ENCODE measurements at regions not wholly inside any gene's neighbourhood (a gene's known extent, or its start where the extent isn't known, plus 50 kb on each side); places are given as distances from the start of the nearest gene placed in this dataset.
"Not testable (repeated sequence)": the region's sequence is repeated elsewhere in the genome, so short reads cannot be mapped to it uniquely, and the experiment has no call there.

GRCh38 chr7:79953130-79953529 is 181.5 kb upstream of the GNAI1 start:
- DNase-seq (ENCODE audit: low read depth in 2 of 2): no peak

DNA sequence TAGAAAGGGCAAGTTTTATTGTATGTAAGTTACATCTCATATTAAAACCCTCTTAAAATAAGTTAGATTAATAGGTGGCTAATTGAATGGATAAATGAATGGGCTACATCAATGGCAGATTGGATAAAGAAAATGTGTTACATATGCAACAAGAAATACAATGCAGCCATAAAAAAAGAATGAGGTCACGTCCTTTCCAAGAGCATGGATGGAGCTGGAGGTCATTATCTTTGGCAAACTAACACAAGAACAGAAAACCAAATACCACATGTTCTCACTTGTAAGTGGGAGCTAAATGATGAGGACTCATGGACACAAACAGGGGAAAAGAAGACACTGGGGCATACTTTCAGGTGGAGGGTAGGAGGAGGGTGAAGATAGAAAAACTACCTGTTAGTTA is 182.2 kb upstream of the GNAI1 start:
- no peak for DNase-seq (ENCODE audit: low read depth in 2 of 2)

DNA sequence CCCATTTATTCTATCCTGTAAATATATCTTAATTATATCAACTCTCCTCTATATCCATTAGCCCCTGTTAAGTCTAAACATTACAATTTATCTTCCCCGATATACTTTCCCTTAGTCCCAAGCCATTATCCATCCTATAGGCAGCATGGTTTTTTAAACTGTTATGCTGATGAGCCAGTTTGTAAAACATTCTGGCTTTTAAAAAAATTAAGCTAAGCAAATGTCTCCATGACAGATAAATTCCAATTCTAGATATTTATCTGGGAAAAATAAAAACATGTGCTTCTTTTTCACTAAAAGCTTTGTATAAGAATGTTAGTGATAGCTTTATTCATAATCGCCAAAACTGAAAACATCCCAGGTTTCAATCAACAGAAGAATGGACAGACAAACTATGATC is 183.2 kb upstream of the GNAI1 start:
- DNase-seq (ENCODE audit: low read depth in 2 of 2): no peak

DNA sequence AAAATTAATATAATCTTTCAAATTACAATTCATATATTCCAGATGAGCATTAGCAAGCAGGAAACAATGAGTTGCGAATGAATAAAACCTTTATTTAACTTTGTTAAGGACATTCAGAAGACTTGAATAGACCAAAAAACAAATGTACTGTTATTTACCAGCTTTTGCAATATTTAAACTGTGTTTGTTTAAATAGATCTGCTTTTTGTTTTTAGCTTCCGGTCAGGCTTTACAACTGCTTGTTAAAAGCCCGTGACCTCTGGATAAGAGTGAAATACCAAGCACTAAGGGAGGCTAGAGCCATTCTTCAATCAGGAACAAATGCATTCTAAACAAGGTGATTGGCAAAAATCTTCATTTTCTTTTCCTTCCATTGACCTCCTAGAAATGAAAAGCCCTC is 184.9 kb upstream of the GNAI1 start:
- no peak for DNase-seq (ENCODE audit: low read depth in 2 of 2)

DNA sequence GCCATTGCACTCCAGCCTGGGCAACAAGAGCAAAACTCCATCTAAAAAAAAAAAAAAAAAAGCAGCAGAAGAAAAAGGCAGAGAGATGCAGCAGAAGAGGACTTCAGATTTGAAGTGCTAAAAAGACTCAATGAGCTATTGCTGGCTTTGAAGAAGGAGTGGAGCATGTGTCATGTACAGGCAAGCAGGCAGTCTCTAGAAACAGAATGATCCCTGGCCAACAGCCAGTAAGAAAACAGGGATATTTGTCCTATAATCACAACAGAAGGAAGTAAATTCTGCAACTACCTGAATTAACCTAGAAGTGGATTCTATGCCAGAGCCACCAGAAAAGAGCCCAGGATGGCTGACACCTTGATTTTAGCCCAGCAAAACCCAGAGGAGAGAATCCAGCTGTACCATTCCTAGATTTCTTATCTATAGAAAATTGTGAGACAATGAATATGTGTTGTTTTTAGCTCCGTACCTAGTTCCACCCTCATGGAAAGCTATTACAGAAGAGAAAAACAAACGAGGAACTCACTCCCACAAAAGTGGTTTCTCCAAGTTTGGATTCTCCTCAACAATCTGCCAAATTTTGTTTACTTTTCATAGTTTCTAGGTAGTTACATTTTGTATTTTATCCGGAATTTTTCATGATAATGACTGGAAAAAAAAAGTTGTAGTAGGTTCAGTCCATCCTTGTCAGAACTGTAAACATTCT is 198.2 kb upstream of the GNAI1 start:
- no peak for DNase-seq (ENCODE audit: low read depth in 2 of 2)

GRCh38 chr7:79934727-79935126 is 199.9 kb upstream of the GNAI1 start:
- no peak for DNase-seq (ENCODE audit: low read depth in 2 of 2)

GRCh38 chr7:79933144-79933543 is 201.5 kb upstream of the GNAI1 start:
- DNase-seq (ENCODE audit: low read depth in 2 of 2): no peak

DNA sequence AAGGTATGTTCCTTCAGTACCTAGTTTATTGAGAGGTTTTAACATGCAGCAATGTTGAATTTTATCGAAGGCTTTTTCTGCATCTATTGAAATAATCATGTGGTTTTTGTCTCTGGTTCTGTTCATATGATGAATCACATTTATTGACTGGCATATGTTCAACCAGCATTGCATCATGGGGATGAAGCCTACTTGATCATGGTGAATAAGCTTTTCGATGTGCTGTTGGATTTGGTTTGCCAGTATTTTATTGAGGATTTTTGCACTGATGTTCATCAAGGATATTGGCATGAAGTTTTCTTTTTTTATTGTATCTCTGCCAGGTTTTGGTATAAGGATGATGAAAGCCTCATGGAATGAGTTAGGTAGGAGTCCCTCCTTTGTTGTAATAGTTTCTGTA is 204.0 kb upstream of the GNAI1 start:
- no peak for DNase-seq (ENCODE audit: low read depth in 2 of 2)

- no peak for DNase-seq (ENCODE audit: low read depth in 2 of 2)
Measured at GRCh38 chr7:79927116-79927515, 207.5 kb upstream of the GNAI1 start.

- no peak for DNase-seq (ENCODE audit: low read depth in 2 of 2)
Measured at GRCh38 chr7:79923953-79924352, 210.7 kb upstream of the GNAI1 start.

DNA sequence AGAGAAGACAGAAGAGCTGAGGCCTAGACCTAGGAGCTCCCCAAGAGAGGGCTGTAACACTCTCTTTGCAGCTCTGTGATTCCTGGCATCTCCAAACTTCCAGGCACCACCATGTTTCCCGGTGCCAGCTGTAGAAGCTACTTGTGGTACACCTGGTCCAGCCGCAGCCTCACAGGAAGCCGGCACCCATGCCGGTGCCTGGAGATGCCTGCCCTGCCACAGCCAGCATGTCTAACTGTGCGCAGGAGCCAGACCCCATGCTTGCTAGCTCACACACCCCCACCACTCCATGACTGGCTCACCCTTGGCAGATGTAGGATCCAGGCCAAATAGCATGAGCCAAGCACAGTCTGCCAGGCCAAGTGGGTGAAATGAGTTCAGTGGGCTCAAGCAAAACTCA is 211.7 kb upstream of the GNAI1 start:
- DNase-seq (ENCODE audit: low read depth in 2 of 2): no peak

DNA sequence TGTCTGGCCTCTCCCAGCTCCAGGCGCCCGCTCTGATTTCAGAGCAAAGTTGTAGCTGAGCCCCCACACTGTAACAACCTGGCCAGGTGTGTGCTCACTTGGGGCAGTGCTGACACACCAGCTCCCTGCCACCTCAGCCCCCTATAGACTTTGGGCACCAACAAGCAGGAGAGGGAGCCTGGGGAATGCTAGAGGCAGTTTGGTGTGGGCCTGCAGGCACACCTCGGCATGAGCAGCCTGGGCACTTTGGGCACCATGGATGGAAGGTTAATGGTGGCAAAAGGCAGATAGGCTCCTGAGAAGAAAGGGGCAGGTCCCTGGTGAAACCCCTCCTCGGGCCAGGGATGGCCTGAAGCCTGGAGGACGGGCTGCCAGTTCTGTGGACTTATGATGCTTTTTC is 212.7 kb upstream of the GNAI1 start:
- no peak for DNase-seq (ENCODE audit: low read depth in 2 of 2)

DNA sequence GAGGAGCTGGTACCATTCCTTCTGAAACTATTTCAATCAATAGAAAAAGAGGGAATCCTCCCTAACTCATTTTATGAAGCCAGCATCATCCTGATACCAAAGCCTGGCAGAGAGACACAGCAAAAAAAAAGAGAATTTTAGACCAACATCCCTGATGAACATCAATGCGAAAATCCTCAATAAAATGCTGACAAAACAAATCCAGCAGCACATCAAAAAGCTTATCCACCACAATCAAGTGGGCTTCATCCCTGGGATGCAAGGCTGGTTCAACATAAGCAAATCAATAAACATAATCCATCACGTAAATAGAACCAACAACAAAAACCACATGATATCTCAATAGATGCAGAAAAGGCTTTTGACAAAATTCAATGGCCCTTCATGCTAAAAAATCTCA is 216.0 kb upstream of the GNAI1 start:
- DNase-seq (ENCODE audit: low read depth in 2 of 2): not testable (repeated sequence)

DNA sequence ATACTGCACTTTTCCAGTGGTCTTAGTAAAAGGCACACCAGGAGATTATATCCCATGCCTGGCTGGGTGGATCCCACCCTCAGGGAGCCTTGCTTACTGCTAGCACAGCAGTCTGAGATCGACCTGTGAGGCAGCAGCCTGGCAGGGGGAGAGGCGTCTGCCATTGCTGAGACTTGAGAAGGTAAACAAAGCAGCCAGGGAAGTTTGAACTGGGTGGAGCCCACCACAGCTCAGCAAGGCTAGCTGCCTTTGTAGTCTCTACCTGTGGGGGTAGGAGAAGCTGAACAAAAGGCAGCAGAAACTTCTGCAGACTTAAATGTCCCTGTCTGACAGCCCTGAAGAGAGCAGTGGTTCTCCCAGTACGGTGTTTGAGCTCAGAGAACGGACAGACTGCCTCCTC is 219.3 kb upstream of the GNAI1 start:
- not testable (repeated sequence) for DNase-seq (ENCODE audit: low read depth in 2 of 2)

GRCh38 chr7:79912213-79912633 is 222.4 kb upstream of the GNAI1 start:
- DNase-seq (ENCODE audit: low read depth in 2 of 2): no peak

- DNase-seq (ENCODE audit: low read depth in 2 of 2): no peak
Measured at GRCh38 chr7:79911420-79911819, 223.2 kb upstream of the GNAI1 start.

GRCh38 chr7:79909176-79909575 is 225.5 kb upstream of the GNAI1 start:
- DNase-seq (ENCODE audit: low read depth in 2 of 2): no peak

DNA sequence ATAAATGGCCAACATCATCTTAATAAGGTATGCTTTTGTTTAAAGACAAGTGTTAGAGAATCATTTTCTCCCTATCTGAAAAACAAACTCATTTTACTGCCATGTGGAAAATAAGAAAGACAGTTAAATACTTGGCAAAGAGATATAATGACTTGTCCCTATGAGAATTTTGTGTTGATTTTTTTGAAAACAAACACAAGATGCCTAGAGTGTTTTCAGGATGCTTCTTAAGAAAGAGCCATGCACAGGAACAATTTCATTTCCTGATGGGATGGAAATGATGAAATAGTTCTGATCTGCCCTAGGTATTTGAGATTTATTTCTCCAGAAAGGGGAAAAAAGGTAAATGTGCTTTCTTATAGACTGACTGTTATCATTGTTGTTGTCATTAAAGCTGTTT is 237.5 kb upstream of the GNAI1 start:
- DNase-seq (ENCODE audit: low read depth in 2 of 2): no peak

GRCh38 chr7:79893991-79894390 is 240.6 kb upstream of the GNAI1 start:
- DNase-seq (ENCODE audit: low read depth in 2 of 2): no peak

DNA sequence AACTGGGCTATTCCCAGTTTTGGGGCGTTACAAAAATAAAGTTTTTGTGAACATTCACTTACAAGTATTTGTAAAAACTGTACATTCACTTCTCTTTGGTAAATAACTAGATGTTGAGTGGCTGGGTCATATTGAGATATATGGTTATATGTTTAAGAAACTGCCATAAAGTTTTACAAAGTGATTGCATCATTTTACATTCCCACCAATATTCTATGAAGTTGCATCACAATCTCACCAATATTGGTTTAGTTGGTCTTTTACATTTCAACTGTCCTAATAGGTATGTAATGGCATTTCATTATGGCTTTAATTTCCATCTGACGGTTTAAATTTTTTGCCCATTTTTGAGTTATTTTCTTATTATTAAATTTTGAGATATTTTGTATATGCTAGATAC is 251.7 kb upstream of the GNAI1 start:
- no peak for DNase-seq (ENCODE audit: low read depth in 2 of 2)

DNA sequence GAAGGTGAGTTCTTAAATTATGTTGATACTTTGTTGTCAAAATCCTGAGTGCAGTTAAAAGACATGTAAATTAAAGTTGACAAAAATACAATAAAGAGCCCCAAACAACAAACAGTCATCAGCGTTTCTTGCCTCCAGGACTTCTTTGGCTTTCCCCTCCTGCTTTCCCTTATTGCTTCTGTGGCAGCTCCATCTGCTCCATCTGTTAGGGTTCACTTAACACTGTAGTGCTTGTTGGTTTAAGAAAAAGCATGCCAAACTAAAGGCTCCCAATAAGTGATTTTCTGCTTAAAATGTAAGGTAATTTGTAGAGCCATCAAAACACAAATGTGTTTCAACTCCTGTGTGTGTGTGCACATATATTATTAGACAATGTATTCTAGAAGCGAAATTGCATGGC is 254.3 kb upstream of the GNAI1 start:
- no peak for DNase-seq (ENCODE audit: low read depth in 2 of 2)

DNA sequence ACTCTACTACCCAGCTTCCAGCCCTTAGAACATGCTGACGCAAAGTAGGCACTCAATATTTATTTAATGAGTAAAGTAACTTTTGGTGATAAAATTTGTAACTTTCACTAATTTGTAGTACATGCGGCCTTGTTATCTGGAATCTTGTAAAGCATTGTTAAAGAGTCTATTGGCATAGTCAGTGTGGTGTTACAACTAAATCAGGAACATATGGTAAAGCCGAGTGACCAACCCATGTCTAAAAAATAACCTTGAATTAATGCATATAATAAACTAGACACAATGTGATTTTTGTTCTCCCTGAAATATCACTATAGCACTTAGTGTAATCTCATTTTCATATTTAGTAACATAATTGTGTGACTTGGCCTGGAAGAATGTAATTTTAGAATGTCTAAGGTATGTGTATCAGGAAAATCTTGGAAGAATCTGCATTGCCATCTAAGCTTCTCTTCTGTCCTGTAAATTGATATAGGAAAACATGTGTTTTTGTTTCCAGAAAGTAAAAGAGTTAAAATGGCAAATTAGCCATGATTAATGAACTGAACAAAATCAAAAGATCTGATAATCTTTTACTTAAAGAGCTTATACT is 256.7 kb upstream of the GNAI1 start:
- no peak for DNase-seq (ENCODE audit: low read depth in 2 of 2)

DNA sequence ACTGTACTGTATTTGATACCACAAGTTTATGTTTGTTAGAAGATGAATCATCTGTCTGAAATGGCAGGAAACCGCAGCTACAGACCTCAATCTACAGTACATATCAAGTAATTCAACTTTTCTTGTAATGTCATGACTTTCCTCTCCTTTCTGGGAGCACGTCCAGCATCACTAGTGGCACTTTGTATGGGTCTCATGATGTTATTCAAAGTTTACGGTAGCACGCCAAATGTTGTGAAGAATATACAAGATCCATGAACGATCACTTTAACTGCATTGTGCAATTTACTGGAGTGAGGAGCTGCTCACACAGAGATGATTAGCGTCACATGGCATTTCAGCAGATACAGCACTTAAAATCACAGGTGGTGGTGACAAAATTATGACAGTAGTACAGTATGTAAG is 257.8 kb upstream of the GNAI1 start:
- DNase-seq (ENCODE audit: low read depth in 2 of 2): no peak

DNA sequence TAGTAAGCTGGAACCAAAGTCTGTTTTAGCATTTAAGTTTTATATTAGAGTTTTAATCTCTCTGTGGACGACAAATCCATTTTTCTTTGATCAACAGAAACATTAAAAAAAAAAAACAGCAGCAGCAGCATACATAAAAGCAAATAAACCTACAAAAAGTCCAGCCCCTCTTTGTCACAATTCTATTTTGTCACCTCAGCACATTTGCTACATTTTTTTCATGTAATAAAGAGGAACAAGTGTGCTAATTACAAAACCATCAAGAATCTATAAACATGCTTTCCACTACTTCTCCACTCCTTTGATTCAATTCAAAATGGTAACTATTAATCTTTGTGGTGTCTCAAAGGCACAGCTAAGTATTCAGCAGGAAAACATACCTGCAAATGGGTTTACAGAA is 259.8 kb upstream of the GNAI1 start:
- no peak for DNase-seq (ENCODE audit: low read depth in 2 of 2)

Data from activated CD4-positive, alpha-beta T cell treated with anti-CD3 and anti-CD28 coated beads for 24 hours (primary cell).